Endodermal cell (in vitro differentiated cells): ENCODE measurements at regions not wholly inside any gene's neighbourhood (a gene's known extent, or its start where the extent isn't known, plus 50 kb on each side); places are given as distances from the start of the nearest gene placed in this dataset.
A peak's percentile ranks its signal among the peaks of the same experiment; 100 is the strongest.

Experiments used
- DNase-seq: peaks from one replicate; pipeline ENCODE4 v3.0.0-alpha.2; 2017
- H3K27ac ChIP-seq: 2 replicates; pipeline ENCODE4 v1.5.1; 2013; ENCODE audit warnings: mild to moderate bottlenecking, low read depth, low read length, moderate library complexity
- H3K27me3 ChIP-seq: 2 replicates; pipeline ENCODE4 v1.6.1; 2013; ENCODE audit warnings: mild to moderate bottlenecking, low read length, moderate library complexity; ENCODE audit not compliant: insufficient read depth, control insufficient read depth, poor library complexity, severe bottlenecking
- H3K36me3 ChIP-seq: 2 replicates; pipeline ENCODE4 v1.7.0; 2013; ENCODE audit warnings: mild to moderate bottlenecking, low read length, moderate library complexity; ENCODE audit not compliant: control insufficient read depth, insufficient read depth
- H3K4me1 ChIP-seq: one replicate; pipeline ENCODE4 v1.7.0; 2013; ENCODE audit warnings: low read length; ENCODE audit not compliant: control insufficient read depth, insufficient read depth
- H3K4me3 ChIP-seq: 2 replicates; pipeline ENCODE4 v1.5.1; 2013; ENCODE audit warnings: mild to moderate bottlenecking, low read length, moderate library complexity
- H3K9ac ChIP-seq: 2 replicates; pipeline ENCODE4 v1.6.1; 2013; ENCODE audit warnings: mild to moderate bottlenecking, low read length, moderate library complexity; ENCODE audit not compliant: poor library complexity, severe bottlenecking; ENCODE audit errors: extremely low read depth
- H3K9me3 ChIP-seq: 2 replicates; pipeline ENCODE4 v1.6.1; 2013; ENCODE audit warnings: mild to moderate bottlenecking, low read length, moderate library complexity; ENCODE audit not compliant: control insufficient read depth
- H3K27ac Mint-ChIP-seq: 2 replicates; pipeline ENCODE4 v1.8.0; 2020; ENCODE audit warnings: mixed read lengths
- H3K27me3 Mint-ChIP-seq: 2 replicates; pipeline ENCODE4 v1.8.0; 2021; ENCODE audit warnings: mild to moderate bottlenecking, mixed read lengths; ENCODE audit not compliant: insufficient read depth
- H3K36me3 Mint-ChIP-seq: 2 replicates; pipeline ENCODE4 v1.8.0; 2020; ENCODE audit warnings: low read depth, mixed read lengths
- H3K4me1 Mint-ChIP-seq: 2 replicates; pipeline ENCODE4 v1.8.0; 2020; ENCODE audit warnings: mixed read lengths
- H3K4me3 Mint-ChIP-seq: 2 replicates; pipeline ENCODE4 v1.8.0; 2020; ENCODE audit warnings: mild to moderate bottlenecking, moderate library complexity, mixed read lengths
- H3K9me3 Mint-ChIP-seq: 2 replicates; pipeline ENCODE4 v1.8.0; 2020; ENCODE audit warnings: mild to moderate bottlenecking, mixed read lengths
- WGBS, 2 experiments: methylation state at CpG; one replicate each; pipeline versions ENCODE4 v1.1.5 to v1.1.7; 2013; ENCODE audit warnings: missing lambda C conversion rate in 2 of 2, mixed read lengths in 1 of 2; ENCODE audit not compliant: insufficient coverage in 1 of 2, insufficient read length in 1 of 2; 5-methylcytosine and 5-hydroxymethylcytosine counted together
- TF ChIP-seq, protein P1 (sequence below): fragments of 200-600 bp; sonication (generic); conservative IDR thresholded peaks from 2 replicates; pipeline ENCODE4 v1.5.0; 2021; ENCODE audit warnings: antibody characterized with exemption, mild to moderate bottlenecking

DNA sequence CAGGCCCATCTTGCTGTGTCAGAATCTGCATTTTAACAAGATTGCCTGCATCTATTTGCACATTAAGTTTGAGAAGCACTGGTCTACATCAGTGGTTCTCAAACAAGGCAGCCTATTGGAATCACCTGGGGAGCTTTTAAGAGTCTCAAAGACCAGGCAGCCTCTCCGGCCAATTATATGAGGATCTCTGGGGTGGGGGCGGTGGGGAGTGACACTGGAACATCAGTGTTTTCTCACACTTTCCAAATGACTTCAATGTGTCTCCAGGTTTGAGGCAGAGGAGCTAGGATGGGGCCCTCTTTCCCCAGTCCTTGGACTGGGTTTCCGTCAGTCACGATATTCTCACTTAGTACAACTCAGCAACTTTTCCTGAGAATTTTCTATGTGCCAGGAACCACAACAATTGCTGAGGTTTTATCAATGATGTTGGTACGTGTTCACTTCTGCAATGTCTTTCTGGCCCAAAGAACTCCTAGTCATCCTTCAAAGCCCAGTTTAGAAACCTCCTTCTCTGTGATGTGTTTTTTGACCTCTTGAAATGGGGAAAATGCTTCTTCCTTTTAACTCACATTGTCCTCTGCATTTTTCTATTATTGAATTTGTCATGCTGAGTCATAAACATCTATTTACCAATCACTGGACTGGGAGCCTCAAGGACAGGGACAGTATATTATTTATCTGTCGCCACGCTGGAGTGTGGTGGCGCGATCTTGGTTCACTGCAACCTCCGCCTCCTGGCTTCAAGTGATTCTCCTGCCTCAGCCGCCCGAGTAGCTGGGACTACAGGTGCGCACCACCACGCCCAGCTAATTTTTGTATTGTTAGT, 130.9 kb downstream of the MYCN start:
- Mint-ChIP-seq H3K27me3 (no peaks in the 10 kb centered on the region), H3K9me3 (no peaks in the 10 kb centered on the region), H3K4me1 (peaks cover 45% of the 10 kb centered on the region), H3K36me3 (no peaks in the 10 kb centered on the region), H3K27ac (no peak overlapping the region), H3K4me3 (no peak overlapping the region)
- Histone ChIP-seq H3K36me3 (no peaks in the 10 kb centered on the region), H3K4me3 (no peak overlapping the region), H3K4me1 (peaks cover 28% of the 10 kb centered on the region), H3K27me3 (no peaks in the 10 kb centered on the region), H3K27ac (no peak overlapping the region), H3K9me3 (peaks cover 4% of the 10 kb centered on the region), H3K9ac (no peak overlapping the region)
- WGBS, 2 experiments: 96 to 99% methylated on average over 10 to 14 of the region's 14 CpGs
- TF ChIP-seq, protein P1, sequence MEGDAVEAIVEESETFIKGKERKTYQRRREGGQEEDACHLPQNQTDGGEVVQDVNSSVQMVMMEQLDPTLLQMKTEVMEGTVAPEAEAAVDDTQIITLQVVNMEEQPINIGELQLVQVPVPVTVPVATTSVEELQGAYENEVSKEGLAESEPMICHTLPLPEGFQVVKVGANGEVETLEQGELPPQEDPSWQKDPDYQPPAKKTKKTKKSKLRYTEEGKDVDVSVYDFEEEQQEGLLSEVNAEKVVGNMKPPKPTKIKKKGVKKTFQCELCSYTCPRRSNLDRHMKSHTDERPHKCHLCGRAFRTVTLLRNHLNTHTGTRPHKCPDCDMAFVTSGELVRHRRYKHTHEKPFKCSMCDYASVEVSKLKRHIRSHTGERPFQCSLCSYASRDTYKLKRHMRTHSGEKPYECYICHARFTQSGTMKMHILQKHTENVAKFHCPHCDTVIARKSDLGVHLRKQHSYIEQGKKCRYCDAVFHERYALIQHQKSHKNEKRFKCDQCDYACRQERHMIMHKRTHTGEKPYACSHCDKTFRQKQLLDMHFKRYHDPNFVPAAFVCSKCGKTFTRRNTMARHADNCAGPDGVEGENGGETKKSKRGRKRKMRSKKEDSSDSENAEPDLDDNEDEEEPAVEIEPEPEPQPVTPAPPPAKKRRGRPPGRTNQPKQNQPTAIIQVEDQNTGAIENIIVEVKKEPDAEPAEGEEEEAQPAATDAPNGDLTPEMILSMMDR: no peak
- no peak for DNase-seq

DNA sequence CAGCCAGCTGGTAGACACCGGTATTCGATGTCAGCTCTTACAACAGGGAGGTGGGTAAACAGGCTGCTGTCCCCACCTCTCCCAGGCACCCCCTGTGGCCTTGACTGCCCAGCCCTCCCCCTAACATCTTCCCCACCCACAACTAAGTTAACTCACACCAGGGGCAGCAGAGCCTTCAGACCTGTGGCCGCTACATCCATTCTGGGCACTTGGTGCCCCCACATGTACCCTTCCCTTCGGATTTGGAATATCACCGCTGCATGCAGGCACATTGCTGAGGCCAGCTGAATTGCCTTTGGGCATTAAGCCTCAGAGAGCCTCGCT, 130.3 kb downstream of the MYCN start:
- peaks cover 45% of the 10 kb centered on the region for H3K4me1 Mint-ChIP-seq
- peak overlapping the region; percentile 92 for H3K27ac Mint-ChIP-seq

DNA sequence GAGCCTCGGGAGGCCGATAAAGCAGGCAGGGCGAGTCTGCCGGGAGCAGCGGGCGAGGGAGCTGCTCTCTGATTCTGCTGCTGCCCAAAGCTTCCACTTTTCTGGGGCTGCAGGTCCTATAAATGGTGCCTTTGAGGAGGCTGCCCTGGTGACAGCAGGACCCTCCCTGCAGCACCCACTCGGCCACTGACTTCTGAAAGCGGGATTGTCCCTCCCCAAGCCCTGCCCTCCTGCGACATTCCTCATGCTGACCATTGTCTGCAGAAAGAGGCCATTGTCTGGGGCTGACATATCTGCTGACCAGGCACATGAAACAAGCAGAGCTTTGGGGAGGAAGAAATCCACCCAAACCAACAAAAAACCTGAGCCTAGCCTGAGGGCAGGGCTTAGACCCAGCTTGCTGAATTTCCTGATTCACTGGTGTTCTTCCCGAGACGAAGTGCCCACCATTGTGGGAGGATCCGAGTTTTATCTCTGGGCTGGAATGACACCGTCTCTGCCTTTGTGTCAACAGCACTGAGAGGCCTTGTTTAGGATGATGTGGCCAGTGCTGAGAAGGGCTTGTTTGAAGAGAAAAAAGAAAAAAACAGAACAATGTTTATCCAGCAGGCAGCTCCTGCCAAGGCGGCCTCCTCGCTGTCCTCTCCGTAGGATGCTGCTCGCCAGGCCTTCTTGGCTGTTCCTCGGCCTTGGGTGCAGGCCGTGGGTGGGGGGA, 129.7 kb downstream of the MYCN start:
- Mint-ChIP-seq H3K4me1 (peaks cover 45% of the 10 kb centered on the region), H3K4me3 (peak overlapping the region; percentile 15), H3K27me3 (no peaks in the 10 kb centered on the region), H3K9me3 (peaks cover 3% of the 10 kb centered on the region), H3K27ac (peak overlapping the region; percentile 92), H3K36me3 (no peaks in the 10 kb centered on the region)
- Histone ChIP-seq H3K27me3 (no peaks in the 10 kb centered on the region), H3K9me3 (peaks cover 10% of the 10 kb centered on the region), H3K9ac (peak overlapping the region; percentile 2), H3K4me3 (no peak overlapping the region), H3K27ac (peak overlapping the region; percentile 86), H3K36me3 (no peaks in the 10 kb centered on the region), H3K4me1 (peaks cover 28% of the 10 kb centered on the region)
- TF ChIP-seq, protein P1: no peak
- WGBS, 2 experiments: 48 to 61% methylated on average over 10 to 19 of the region's 19 CpGs
- peak; percentile 80 for DNase-seq

More for the DNA sequence above, 130.3 kb downstream of the MYCN start:
- WGBS, 2 experiments: 80 to 85% methylated on average over 3 to 6 of the region's 6 CpGs
- H3K27ac ChIP-seq: peak overlapping the region; percentile 86
- peak overlapping the region; percentile 15 for H3K4me3 Mint-ChIP-seq
- TF ChIP-seq, protein P1: peak; percentile 14
- peaks cover 28% of the 10 kb centered on the region for H3K4me1 ChIP-seq
- no peaks in the 10 kb centered on the region for H3K27me3 Mint-ChIP-seq
- H3K4me3 ChIP-seq: no peak overlapping the region
- H3K36me3 ChIP-seq: no peaks in the 10 kb centered on the region
- H3K9me3 Mint-ChIP-seq: no peaks in the 10 kb centered on the region
- no peaks in the 10 kb centered on the region for H3K27me3 ChIP-seq
- peaks cover 10% of the 10 kb centered on the region for H3K9me3 ChIP-seq
- no peaks in the 10 kb centered on the region for H3K36me3 Mint-ChIP-seq
- no peak overlapping the region for H3K9ac ChIP-seq
- DNase-seq: no peak
